ENCODE measurements at regions not wholly inside any gene's neighbourhood (a gene's known extent, or its start where the extent isn't known, plus 50 kb on each side); places are given as distances from the start of the nearest gene placed in this dataset.

DNA sequence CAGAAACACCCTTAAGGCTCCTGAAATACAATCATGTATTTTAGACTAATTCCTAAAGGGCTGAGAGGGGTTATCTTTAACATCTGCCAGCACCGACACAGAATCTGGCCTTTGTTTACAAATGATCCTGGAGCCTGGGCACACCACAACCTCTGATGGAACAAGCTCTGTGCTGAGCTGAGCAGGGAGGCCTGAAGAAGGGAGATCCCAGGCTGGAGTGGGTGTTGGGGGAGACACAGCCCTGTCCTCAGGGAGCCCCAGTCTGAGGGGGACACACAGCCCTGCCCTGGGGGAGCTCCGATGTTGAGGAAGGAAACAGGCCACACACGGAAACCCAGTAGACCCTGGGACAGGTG is 130.5 kb downstream of the VEGFA start:
- H3K27me3 ChIP-seq (ENCODE audit: control insufficient read depth, insufficient read depth, low read length), result no peaks in the 10 kb centered on the region
- no peak overlapping the region for H3K9ac ChIP-seq (ENCODE audit: low read length)
- H3K36me3 ChIP-seq (ENCODE audit: control insufficient read depth, insufficient read depth, low read length), result no peaks in the 10 kb centered on the region
- H3K9me3 ChIP-seq (ENCODE audit: control insufficient read depth, low read length), result no peaks in the 10 kb centered on the region
- peaks cover 28% of the 10 kb centered on the region for H3K4me1 ChIP-seq (ENCODE audit: control insufficient read depth, insufficient read depth, low read length)
- no peak overlapping the region for H3K4me3 ChIP-seq (ENCODE audit: low read length)

- Histone ChIP-seq H3K9me3 (ENCODE audit: control insufficient read depth, low read length) (no peaks in the 10 kb centered on the region), H3K4me1 (ENCODE audit: control insufficient read depth, insufficient read depth, low read length) (peaks cover 28% of the 10 kb centered on the region), H3K9ac (ENCODE audit: low read length) (no peak overlapping the region), H3K4me3 (ENCODE audit: low read length) (no peak overlapping the region), H3K27me3 (ENCODE audit: control insufficient read depth, insufficient read depth, low read length) (no peaks in the 10 kb centered on the region), H3K36me3 (ENCODE audit: control insufficient read depth, insufficient read depth, low read length) (no peaks in the 10 kb centered on the region)
These were observed 129.8 kb downstream of the VEGFA start for GRCh38 chr6:43899830-43900229.

DNA sequence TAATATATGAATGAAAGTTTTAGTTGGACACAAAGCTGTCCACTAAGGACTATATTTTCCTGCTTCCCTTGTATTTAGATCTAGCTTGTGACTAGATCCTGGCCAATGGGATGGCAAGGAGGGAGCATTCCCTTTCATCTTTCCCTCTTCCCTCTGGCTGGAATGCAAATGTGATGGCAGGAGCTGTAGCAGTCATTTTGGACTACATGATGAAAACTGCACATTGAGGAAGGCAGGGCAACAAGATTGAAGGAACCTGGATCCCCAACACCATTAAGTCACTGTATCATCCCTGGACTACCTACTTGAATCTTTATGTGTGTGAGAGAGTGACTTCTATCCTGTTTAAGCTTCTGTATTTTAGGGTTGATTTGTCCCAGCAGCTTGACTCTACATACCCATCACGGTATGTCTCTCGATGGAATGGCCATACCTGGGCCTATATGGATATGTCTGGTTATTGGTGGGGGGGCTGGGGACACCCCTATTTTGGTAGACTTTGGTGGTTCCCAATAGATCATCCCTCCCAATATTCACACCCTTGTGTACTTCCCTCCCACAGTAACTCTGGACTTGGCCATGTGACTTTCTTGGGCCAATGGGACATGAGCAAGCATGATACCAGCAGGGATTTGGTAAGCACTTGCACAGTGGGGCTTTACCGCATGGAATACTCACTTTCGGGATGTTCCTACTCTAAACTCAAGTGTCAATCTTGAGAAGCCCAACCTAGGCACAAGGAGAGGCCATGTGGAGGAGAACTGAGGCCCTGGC is 128.5 kb downstream of the VEGFA start:
- Histone ChIP-seq H3K9ac (ENCODE audit: low read length) (no peak overlapping the region), H3K27me3 (ENCODE audit: control insufficient read depth, insufficient read depth, low read length) (no peaks in the 10 kb centered on the region), H3K36me3 (ENCODE audit: control insufficient read depth, insufficient read depth, low read length) (no peaks in the 10 kb centered on the region), H3K4me3 (ENCODE audit: low read length) (no peak overlapping the region), H3K9me3 (ENCODE audit: control insufficient read depth, low read length) (no peaks in the 10 kb centered on the region), H3K4me1 (ENCODE audit: control insufficient read depth, insufficient read depth, low read length) (peaks cover 28% of the 10 kb centered on the region)

- no peaks in the 10 kb centered on the region for H3K27me3 ChIP-seq (ENCODE audit: control insufficient read depth, insufficient read depth, low read length)
These were observed 127.7 kb downstream of the VEGFA start for GRCh38 chr6:43897571-43898302.

GRCh38 chr6:43896329-43897255 is 126.6 kb downstream of the VEGFA start:
- Histone ChIP-seq H3K27me3 (ENCODE audit: control insufficient read depth, insufficient read depth, low read length) (no peaks in the 10 kb centered on the region), H3K4me1 (ENCODE audit: control insufficient read depth, insufficient read depth, low read length) (peaks cover 16% of the 10 kb centered on the region), H3K36me3 (ENCODE audit: control insufficient read depth, insufficient read depth, low read length) (no peaks in the 10 kb centered on the region), H3K9me3 (ENCODE audit: control insufficient read depth, low read length) (no peaks in the 10 kb centered on the region), H3K4me3 (ENCODE audit: low read length) (no peak overlapping the region), H3K9ac (ENCODE audit: low read length) (no peak overlapping the region)

More at GRCh38 chr6:43897571-43898302, 127.7 kb downstream of the VEGFA start:
- Histone ChIP-seq H3K4me1 (ENCODE audit: control insufficient read depth, insufficient read depth, low read length) (peaks cover 27% of the 10 kb centered on the region), H3K36me3 (ENCODE audit: control insufficient read depth, insufficient read depth, low read length) (no peaks in the 10 kb centered on the region), H3K9me3 (ENCODE audit: control insufficient read depth, low read length) (no peaks in the 10 kb centered on the region), H3K4me3 (ENCODE audit: low read length) (no peak overlapping the region), H3K9ac (ENCODE audit: low read length) (no peak overlapping the region)

DNA sequence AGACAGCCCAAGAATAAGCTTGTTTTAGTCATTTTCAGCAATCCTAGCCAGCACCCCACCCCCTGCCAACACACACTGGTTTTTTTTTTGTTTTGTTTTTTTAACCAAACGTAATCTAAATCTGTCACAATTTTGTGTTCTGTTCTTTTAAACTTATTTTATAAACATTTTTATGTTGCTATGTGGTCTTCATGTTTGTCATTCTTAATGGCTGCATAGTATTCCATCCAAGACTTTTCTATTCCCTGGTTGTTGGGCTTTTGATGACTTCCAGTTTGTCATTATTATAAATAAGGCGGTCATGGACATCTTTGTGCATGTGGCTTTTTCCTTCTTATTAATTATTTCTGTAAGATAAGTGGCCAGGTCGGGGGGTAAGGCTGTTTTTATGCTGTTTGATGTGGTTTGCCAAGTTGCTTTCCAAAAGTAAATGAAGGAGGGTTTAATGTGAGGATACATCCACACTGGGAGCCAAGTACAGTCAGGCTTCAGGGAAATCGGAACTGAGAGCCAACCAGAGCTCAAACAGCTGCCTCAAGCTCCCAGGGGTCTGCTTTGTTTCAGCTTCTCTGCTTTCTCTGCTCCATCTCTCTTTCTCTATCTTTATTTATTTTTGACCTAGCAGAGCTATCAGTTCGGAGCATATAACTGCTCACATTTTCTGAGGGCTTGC is 125.8 kb downstream of the VEGFA start:
- Histone ChIP-seq H3K9ac (ENCODE audit: low read length) (no peak overlapping the region), H3K4me3 (ENCODE audit: low read length) (no peak overlapping the region), H3K27me3 (ENCODE audit: control insufficient read depth, insufficient read depth, low read length) (no peaks in the 10 kb centered on the region), H3K4me1 (ENCODE audit: control insufficient read depth, insufficient read depth, low read length) (peaks cover 8% of the 10 kb centered on the region), H3K9me3 (ENCODE audit: control insufficient read depth, low read length) (no peaks in the 10 kb centered on the region), H3K36me3 (ENCODE audit: control insufficient read depth, insufficient read depth, low read length) (no peaks in the 10 kb centered on the region)

- Histone ChIP-seq H3K9me3 (ENCODE audit: control insufficient read depth, low read length) (no peaks in the 10 kb centered on the region), H3K4me1 (ENCODE audit: control insufficient read depth, insufficient read depth, low read length) (peaks cover 5% of the 10 kb centered on the region), H3K27me3 (ENCODE audit: control insufficient read depth, insufficient read depth, low read length) (no peaks in the 10 kb centered on the region), H3K9ac (ENCODE audit: low read length) (no peak overlapping the region), H3K36me3 (ENCODE audit: control insufficient read depth, insufficient read depth, low read length) (no peaks in the 10 kb centered on the region), H3K4me3 (ENCODE audit: low read length) (no peak overlapping the region)
These were observed 123.1 kb downstream of the VEGFA start for GRCh38 chr6:43893073-43893472.

DNA sequence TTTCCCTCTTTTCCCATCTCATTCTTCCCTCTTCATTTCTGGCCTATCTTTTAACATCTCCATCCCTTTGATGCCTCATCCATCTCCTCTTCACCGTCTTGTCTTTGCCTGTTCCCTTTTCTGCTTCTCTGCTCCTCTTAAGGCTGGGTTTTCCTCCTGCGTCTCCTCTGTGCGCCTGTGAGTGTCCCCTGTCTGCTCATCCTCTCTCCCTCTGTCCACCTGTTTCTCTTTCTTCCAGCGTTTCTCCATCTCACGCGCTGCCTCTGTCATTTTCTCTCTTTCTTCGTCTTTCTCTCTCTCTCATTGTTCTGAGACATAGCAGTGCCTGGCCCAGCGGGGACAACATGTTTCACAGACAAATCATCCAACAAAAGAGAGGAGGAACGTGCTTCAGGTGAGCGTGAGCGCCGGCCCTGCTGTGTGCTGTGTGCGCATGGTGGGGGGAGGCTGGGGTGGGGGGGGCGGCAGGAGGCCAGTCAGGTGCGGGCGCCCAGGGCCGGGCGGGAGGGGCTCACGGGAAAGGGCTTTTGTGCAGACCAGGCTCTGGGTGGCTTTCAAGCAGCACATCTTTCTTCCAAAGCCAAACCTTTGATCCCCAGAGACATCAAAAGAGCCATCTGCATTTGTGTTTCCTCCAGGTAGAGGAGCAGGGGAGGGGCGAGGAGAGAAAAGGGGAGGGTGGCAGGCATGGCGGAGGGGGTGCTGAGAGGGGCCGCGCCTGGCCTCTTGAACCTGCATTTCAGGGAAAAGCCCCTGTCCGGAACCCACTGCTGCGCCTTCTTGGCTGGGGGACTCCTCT is 121.3 kb downstream of the VEGFA start:
- H3K9ac ChIP-seq (ENCODE audit: low read length), result no peak overlapping the region

DNA sequence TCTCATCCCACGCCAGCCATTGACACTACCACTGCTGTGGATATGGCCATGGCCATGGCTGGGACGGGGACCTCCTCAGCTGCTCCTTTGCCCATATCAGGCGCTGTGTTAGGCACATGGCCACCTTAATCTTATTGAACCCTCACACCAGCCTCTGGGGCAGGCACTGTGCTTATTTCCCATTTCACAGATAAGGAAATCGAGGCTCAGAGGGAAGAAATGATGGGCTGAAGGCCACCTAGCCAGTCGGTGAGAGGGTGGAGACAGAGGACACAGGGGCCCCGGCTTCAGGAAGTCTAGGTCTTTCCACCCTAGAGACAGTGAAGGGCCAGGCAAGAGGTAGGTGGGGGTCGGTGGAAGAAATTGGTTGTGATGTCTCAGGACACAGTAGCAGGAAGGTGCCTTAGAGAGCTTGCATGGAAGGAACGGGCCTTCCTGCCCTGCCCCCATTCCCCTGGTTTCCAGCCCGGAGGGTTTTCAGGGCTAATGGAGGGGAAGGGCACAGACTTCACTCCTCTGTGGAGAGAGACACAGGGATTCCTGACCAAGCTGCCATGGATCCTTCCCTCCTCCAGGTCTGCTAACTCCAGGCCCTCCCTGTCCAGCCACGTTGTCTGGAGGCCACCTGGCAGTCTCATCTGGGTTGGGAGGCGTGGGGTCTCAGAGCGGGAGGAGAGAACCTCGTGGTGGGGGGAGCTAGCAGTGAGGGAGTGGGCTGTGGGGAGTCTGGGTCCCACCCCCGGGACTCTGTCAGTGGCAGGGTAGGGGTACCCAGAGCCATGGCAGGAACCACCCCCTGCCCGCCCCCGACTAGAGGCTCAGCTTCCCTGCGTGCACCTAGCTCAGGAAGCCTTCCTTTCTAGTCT is 120.4 kb downstream of the VEGFA start:
- no peak overlapping the region for H3K4me3 ChIP-seq (ENCODE audit: low read length)
- H3K9ac ChIP-seq (ENCODE audit: low read length), result no peak overlapping the region
- no peaks in the 10 kb centered on the region for H3K27me3 ChIP-seq (ENCODE audit: control insufficient read depth, insufficient read depth, low read length)
- no peaks in the 10 kb centered on the region for H3K9me3 ChIP-seq (ENCODE audit: control insufficient read depth, low read length)
- H3K4me1 ChIP-seq (ENCODE audit: control insufficient read depth, insufficient read depth, low read length), result peaks cover 6% of the 10 kb centered on the region
- H3K36me3 ChIP-seq (ENCODE audit: control insufficient read depth, insufficient read depth, low read length), result no peaks in the 10 kb centered on the region

More for the DNA sequence above, 121.3 kb downstream of the VEGFA start:
- no peaks in the 10 kb centered on the region for H3K9me3 ChIP-seq (ENCODE audit: control insufficient read depth, low read length)
- H3K4me1 ChIP-seq (ENCODE audit: control insufficient read depth, insufficient read depth, low read length), result peaks cover 6% of the 10 kb centered on the region
- no peak overlapping the region for H3K4me3 ChIP-seq (ENCODE audit: low read length)
- no peaks in the 10 kb centered on the region for H3K36me3 ChIP-seq (ENCODE audit: control insufficient read depth, insufficient read depth, low read length)
- no peaks in the 10 kb centered on the region for H3K27me3 ChIP-seq (ENCODE audit: control insufficient read depth, insufficient read depth, low read length)

GRCh38 chr6:43887906-43888683 is 118.1 kb downstream of the VEGFA start:
- no peaks in the 10 kb centered on the region for H3K27me3 ChIP-seq (ENCODE audit: control insufficient read depth, insufficient read depth, low read length)
- no peak overlapping the region for H3K4me3 ChIP-seq (ENCODE audit: low read length)
- H3K9me3 ChIP-seq (ENCODE audit: control insufficient read depth, low read length), result no peaks in the 10 kb centered on the region
- no peak overlapping the region for H3K9ac ChIP-seq (ENCODE audit: low read length)
- H3K36me3 ChIP-seq (ENCODE audit: control insufficient read depth, insufficient read depth, low read length), result no peaks in the 10 kb centered on the region
- H3K4me1 ChIP-seq (ENCODE audit: control insufficient read depth, insufficient read depth, low read length), result peaks cover 6% of the 10 kb centered on the region

Data from mucosa of stomach (tissue), 1 donor.